Fibroblast of lung (primary cell): ENCODE measurements at regions not wholly inside any gene's neighbourhood (a gene's known extent, or its start where the extent isn't known, plus 50 kb on each side); places are given as distances from the start of the nearest gene placed in this dataset.

Experiments used
- DNase-seq, 2 donors: peaks; one replicate each; pipeline versions ENCODE4 v3.0.0 to v3.0.0-alpha.2; 2010; ENCODE audit warnings: low read depth in 2 of 2
- H2AFZ ChIP-seq: 2 replicates; pipeline ENCODE4 v1.5.1; 2012; ENCODE audit warnings: low read length, control low read depth, inconsistent platforms
- H3K27ac ChIP-seq: 2 replicates; pipeline ENCODE4 v1.5.1; 2011; ENCODE audit warnings: low read length, control low read depth; ENCODE audit not compliant: insufficient read depth
- H3K27me3 ChIP-seq: 2 replicates; pipeline ENCODE4 v1.5.1; 2011; ENCODE audit warnings: mild to moderate bottlenecking, low read length; ENCODE audit not compliant: control insufficient read depth, insufficient read depth
- H3K36me3 ChIP-seq: 2 replicates; pipeline ENCODE4 v1.5.1; 2011; ENCODE audit warnings: low read length; ENCODE audit not compliant: control insufficient read depth, insufficient read depth
- H3K4me1 ChIP-seq: 2 replicates; pipeline ENCODE4 v1.5.1; 2011; ENCODE audit warnings: low read length; ENCODE audit not compliant: control insufficient read depth, insufficient read depth; ENCODE audit errors: extremely low read depth
- H3K4me2 ChIP-seq: 2 replicates; pipeline ENCODE4 v1.5.1; 2011; ENCODE audit warnings: low read length, control low read depth; ENCODE audit not compliant: insufficient read depth; ENCODE audit errors: extremely low read depth
- H3K4me3 ChIP-seq, 4 experiments: fragments of 200-600 bp in 1 of 4; sonication (generic) in 1 of 4; replicated peaks in 1 of 4; 2 replicates each; pipeline ENCODE4 v1.5.1; 2011 to 2016; ENCODE audit warnings: low read length in 4 of 4, low read depth in 3 of 4, mild to moderate bottlenecking in 3 of 4, control low read depth in 2 of 4, inconsistent platforms in 1 of 4, mixed read lengths in 1 of 4; ENCODE audit not compliant: insufficient read depth in 1 of 4; ENCODE audit errors: control extremely low read depth in 1 of 4
- H3K79me2 ChIP-seq: 2 replicates; pipeline ENCODE4 v1.5.1; 2012; ENCODE audit warnings: mild to moderate bottlenecking, low read length, inconsistent platforms; ENCODE audit not compliant: control insufficient read depth, insufficient read depth
- H3K9ac ChIP-seq: 2 replicates; pipeline ENCODE4 v1.5.1; 2011; ENCODE audit warnings: mild to moderate bottlenecking, low read length, control low read depth; ENCODE audit not compliant: insufficient read depth
- H3K9me3 ChIP-seq: 2 replicates; pipeline ENCODE4 v1.5.1; 2012; ENCODE audit warnings: low read depth, low read length; ENCODE audit not compliant: control insufficient read depth, insufficient read depth
- H4K20me1 ChIP-seq: 2 replicates; pipeline ENCODE4 v1.5.1; 2011; ENCODE audit warnings: low read length; ENCODE audit not compliant: control insufficient read depth, insufficient read depth; ENCODE audit errors: extremely low read depth
- EZH2 ChIP-seq: IDR thresholded peaks from 2 replicates; pipeline ENCODE4 v1.5.1; 2012; ENCODE audit warnings: low read length, control low read depth, mild to moderate bottlenecking; ENCODE audit errors: missing control alignments
- TF ChIP-seq, protein P1 (sequence below), 2 donors: IDR thresholded peaks in 1 of 2; conservative IDR thresholded peaks in 1 of 2; 1 replicate in 1 of 2; 2 replicates in 1 of 2; pipeline ENCODE4 v1.5.1; 2011 to 2012; ENCODE audit warnings: low read length in 2 of 2, control low read depth in 1 of 2, inconsistent platforms in 1 of 2, low read depth in 1 of 2, mild to moderate bottlenecking in 1 of 2

DNA sequence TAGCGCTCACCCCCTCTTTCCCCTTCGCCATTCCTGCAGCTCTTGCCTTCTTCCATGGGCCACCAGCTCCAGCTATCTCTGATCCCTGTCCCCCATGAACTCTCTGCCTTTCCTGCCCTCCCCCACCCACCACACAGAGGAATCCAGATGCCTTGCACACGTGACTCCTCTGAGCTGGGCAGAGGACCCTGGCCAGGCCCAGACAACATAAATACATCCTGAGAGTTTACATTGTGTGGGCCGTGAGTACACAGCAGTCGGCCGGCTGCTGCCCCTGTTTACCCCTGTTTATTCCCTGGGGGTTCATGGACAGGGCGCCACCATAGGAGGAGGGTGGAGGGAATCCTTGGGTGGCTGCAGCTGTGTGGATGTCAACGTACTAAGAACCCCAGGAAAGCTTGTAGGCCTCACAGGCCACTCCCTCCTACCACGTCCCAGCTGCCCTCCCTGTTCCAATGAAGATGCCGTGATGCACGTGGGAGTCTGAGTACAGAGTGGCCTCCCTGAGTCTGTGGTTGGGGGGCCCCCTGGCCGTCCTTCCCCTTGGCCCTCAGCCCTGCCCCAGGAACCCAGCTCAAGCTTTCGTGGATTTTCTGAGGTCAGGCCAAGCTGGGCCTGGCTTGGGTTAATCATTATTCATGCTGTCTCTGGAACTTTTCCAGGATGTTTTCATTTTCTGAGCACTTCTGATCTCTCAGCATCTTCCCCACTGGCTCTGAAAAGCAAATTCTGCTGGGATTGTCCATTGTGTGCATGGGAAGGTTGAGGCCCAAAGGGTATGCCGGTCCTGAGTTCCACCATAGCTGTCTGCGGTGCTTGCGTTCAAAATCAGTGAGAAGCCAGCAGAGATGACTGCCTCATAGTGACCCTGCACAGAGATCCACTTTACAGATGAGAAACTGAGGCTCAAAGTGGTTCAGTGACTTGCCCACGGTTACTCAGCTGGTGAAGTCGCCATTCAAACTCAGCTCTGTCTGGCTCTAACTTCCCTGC lies 136.3 kb downstream of the MRPL14 start:
- Histone ChIP-seq H3K27me3 (peaks cover 4% of the 10 kb centered on the region), H3K4me1 (peaks cover 19% of the 10 kb centered on the region), H4K20me1 (no peaks in the 10 kb centered on the region), H3K36me3 (no peaks in the 10 kb centered on the region), H2AFZ (peak overlapping the region; percentile 39), H3K27ac (peak overlapping the region; percentile 59), H3K4me3 (no peak overlapping the region), H3K9ac (no peak overlapping the region), H3K9me3 (no peaks in the 10 kb centered on the region), H3K4me2 (peak overlapping the region; percentile 19), H3K79me2 (no peaks in the 10 kb centered on the region)
- TF ChIP-seq EZH2 = no peak
- TF ChIP-seq, protein P1, sequence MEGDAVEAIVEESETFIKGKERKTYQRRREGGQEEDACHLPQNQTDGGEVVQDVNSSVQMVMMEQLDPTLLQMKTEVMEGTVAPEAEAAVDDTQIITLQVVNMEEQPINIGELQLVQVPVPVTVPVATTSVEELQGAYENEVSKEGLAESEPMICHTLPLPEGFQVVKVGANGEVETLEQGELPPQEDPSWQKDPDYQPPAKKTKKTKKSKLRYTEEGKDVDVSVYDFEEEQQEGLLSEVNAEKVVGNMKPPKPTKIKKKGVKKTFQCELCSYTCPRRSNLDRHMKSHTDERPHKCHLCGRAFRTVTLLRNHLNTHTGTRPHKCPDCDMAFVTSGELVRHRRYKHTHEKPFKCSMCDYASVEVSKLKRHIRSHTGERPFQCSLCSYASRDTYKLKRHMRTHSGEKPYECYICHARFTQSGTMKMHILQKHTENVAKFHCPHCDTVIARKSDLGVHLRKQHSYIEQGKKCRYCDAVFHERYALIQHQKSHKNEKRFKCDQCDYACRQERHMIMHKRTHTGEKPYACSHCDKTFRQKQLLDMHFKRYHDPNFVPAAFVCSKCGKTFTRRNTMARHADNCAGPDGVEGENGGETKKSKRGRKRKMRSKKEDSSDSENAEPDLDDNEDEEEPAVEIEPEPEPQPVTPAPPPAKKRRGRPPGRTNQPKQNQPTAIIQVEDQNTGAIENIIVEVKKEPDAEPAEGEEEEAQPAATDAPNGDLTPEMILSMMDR (conservative IDR thresholded peaks at IDR 0.05 in 1 of 2, IDR thresholded peaks at IDR 0.05 in 1 of 2; ENCODE audit: low read depth in 1 of 2, low read length in 2 of 2) = no peak
- DNase-seq = peak; percentile 65 to 97

DNA sequence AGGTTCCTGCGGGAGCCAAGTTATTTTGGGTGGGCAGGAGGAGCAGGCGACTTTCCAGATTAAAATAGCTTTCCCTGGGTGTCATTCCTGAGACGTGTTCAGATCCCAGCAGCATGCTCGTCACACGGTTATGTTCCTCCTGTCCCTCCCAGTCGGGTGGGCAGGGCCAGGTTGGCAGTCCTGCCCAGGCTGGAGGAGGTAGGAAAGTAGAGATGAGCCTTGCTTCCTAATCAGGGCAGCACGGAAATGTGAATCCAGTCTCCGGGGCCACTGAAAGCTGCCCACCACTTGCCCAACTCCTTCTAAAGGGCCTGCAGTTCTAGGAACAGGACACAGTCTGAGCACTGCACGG lies 137.0 kb downstream of the MRPL14 start:
- Histone ChIP-seq H3K4me1 (peaks cover 19% of the 10 kb centered on the region), H3K4me3 (no peak overlapping the region), H3K4me2 (peak overlapping the region; percentile 36), H3K27ac (peak overlapping the region; percentile 59), H3K36me3 (no peaks in the 10 kb centered on the region), H4K20me1 (no peaks in the 10 kb centered on the region), H3K27me3 (peaks cover 4% of the 10 kb centered on the region), H3K79me2 (no peaks in the 10 kb centered on the region), H3K9me3 (no peaks in the 10 kb centered on the region), H3K9ac (no peak overlapping the region), H2AFZ (no peak overlapping the region)
- peak; percentile 25 to 56 for DNase-seq
- no peak for TF ChIP-seq EZH2
- TF ChIP-seq, protein P1 (conservative IDR thresholded peaks at IDR 0.05 in 1 of 2, IDR thresholded peaks at IDR 0.05 in 1 of 2; ENCODE audit: low read depth in 1 of 2, low read length in 2 of 2) = no peak

DNA sequence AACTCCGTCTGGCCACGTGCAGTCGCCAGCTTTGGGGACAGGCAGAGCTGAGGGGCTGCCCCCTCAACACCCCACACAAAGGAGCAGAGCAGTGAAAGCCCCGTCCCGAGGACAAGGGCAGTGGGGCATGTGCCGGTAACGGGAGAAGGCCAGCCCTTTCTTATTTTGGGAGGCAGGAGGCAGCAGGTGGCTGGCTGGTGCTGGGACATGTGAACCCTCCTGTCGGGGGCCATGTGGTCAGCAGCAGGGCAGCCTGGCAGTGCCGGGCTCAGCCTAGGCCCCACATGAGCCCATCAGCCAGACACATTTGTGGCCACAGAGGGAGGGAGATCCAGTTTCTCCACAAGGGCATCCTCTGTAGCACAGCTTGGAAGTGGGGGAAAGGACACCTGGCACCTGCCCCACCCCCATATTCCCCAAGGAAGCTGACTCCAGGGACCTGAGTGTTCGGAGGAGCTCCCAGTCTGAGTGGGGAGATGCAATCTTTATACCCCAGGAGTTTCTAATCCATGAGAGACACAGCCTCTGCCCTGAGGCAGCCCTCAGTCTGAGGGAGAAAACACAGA lies 137.6 kb downstream of the MRPL14 start:
- Histone ChIP-seq H3K9me3 (no peaks in the 10 kb centered on the region), H3K4me1 (peaks cover 19% of the 10 kb centered on the region), H3K79me2 (no peaks in the 10 kb centered on the region), H3K4me2 (no peak overlapping the region), H3K9ac (no peak overlapping the region), H3K27ac (peak overlapping the region; percentile 59), H3K4me3 (no peak overlapping the region), H3K36me3 (no peaks in the 10 kb centered on the region), H3K27me3 (peaks cover 4% of the 10 kb centered on the region), H4K20me1 (no peaks in the 10 kb centered on the region), H2AFZ (no peak overlapping the region)
- TF ChIP-seq EZH2 = no peak
- TF ChIP-seq, protein P1 (conservative IDR thresholded peaks at IDR 0.05 in 1 of 2, IDR thresholded peaks at IDR 0.05 in 1 of 2; ENCODE audit: low read depth in 1 of 2, low read length in 2 of 2) = no peak
- no peak for DNase-seq
